OCI-LY1 (cell line): ENCODE measurements at regions not wholly inside any gene's neighbourhood (a gene's known extent, or its start where the extent isn't known, plus 50 kb on each side); places are given as distances from the start of the nearest gene placed in this dataset.

Experiments used
- CTCF ChIP-seq: fragments of 200-600 bp; sonication (generic), shearing (Covaris generic); IDR thresholded peaks from 2 replicates; pipeline ENCODE4 v1.5.1; 2017; ENCODE audit warnings: mild to moderate bottlenecking, antibody characterized with exemption, low read length, moderate library complexity, mixed read lengths
- EZH2 ChIP-seq: fragments of 200-600 bp; sonication (generic), shearing (Covaris generic); IDR thresholded peaks from 2 replicates; pipeline ENCODE4 v1.8.0; 2017; ENCODE audit warnings: borderline replicate concordance, mixed run types, mild to moderate bottlenecking, antibody characterized with exemption, low read length, moderate library complexity, mixed read lengths

- no peak for TF ChIP-seq CTCF
- TF ChIP-seq EZH2: no peak
Measured at GRCh38 chr1:100609849-100610248, 71.9 kb downstream of the GPR88 start.
